B cell (primary cell): ENCODE measurements at regions not wholly inside any gene's neighbourhood (a gene's known extent, or its start where the extent isn't known, plus 50 kb on each side); places are given as distances from the start of the nearest gene placed in this dataset.

Experiments
- ATAC-seq: fragments of 200-7000 bp; cut with Tn5 transposase; one replicate; pipeline ENCODE4 v1.10.0; 2021; ENCODE audit warnings: low read depth, mild to moderate bottlenecking, moderate number of reproducible peaks, moderate library complexity
- CTCF ChIA-PET: fragments of 350-600 bp; sonication (Branson Sonifier 250); formaldehyde crosslinking; loops from one replicate; lab custom pipeline; 2021; ENCODE audit warnings: antibody characterized with exemption, inconsistent platforms; lab: Charles Lee
- POLR2A ChIA-PET: fragments of 350-600 bp; sonication (Branson Sonifier 250); formaldehyde crosslinking; loops from one replicate; lab custom pipeline; 2021; ENCODE audit warnings: antibody characterized with exemption; lab: Charles Lee
- DNase-seq: peaks from one replicate; pipeline ENCODE4 v3.0.0; 2013
- H2AFZ ChIP-seq: 2 replicates; pipeline ENCODE4 v1.6.1; 2012; ENCODE audit warnings: mild to moderate bottlenecking, low read depth, low read length; ENCODE audit not compliant: insufficient read depth, poor library complexity, severe bottlenecking
- H3K27ac ChIP-seq, 2 donors: 1 replicate in 1 of 2; 2 replicates in 1 of 2; pipeline ENCODE4 v1.5.1; 2012 to 2013; ENCODE audit warnings: low read length in 2 of 2, mild to moderate bottlenecking in 2 of 2, moderate library complexity in 1 of 2
- H3K27me3 ChIP-seq, 4 experiments: fragments of 200-600 bp in 1 of 4; sonication (generic) in 1 of 4; replicated peaks in 1 of 4; 1 replicate in 2 of 4; 2 replicates in 2 of 4; pipeline versions ENCODE4 v1.6.1 to v1.7.0; 2013 to 2016; ENCODE audit warnings: low read length in 3 of 4, mild to moderate bottlenecking in 2 of 4, mixed read lengths in 1 of 4, moderate library complexity in 1 of 4; ENCODE audit not compliant: insufficient read depth in 4 of 4, control insufficient read depth in 3 of 4; ENCODE audit errors: control extremely low read depth in 1 of 4
- H3K36me3 ChIP-seq, 2 experiments: replicated peaks in 1 of 2; 1 replicate in 1 of 2; 2 replicates in 1 of 2; pipeline versions ENCODE4 v1.6.1 to v1.7.1; 2013; ENCODE audit warnings: low read length in 1 of 2; ENCODE audit not compliant: insufficient read depth in 2 of 2, control insufficient read depth in 1 of 2; ENCODE audit errors: control extremely low read depth in 1 of 2, extremely low read depth in 1 of 2
- H3K4me1 ChIP-seq, 2 donors: fragments of 200-600 bp in 1 of 2; sonication (generic) in 1 of 2; 1 replicate in 1 of 2; 2 replicates in 1 of 2; pipeline versions ENCODE4 v1.5.1 to v1.6.1; 2013 to 2017; ENCODE audit warnings: low read length in 2 of 2; ENCODE audit not compliant: control insufficient read depth in 2 of 2, insufficient read depth in 2 of 2
- H3K4me2 ChIP-seq: replicated peaks from 2 replicates; pipeline ENCODE3; 2012; ENCODE audit warnings: mild to moderate bottlenecking, low read depth, low read length; ENCODE audit not compliant: poor library complexity, severe bottlenecking
- H3K4me3 ChIP-seq, 5 experiments: fragments of 200-600 bp in 1 of 5; sonication (generic) in 1 of 5; 1 replicate in 3 of 5; 2 replicates in 2 of 5; pipeline versions ENCODE4 v1.5.1 to v1.7.0; 2011 to 2016; ENCODE audit warnings: low read length in 4 of 5, mild to moderate bottlenecking in 4 of 5, low read depth in 2 of 5, control low read depth in 1 of 5, moderate library complexity in 1 of 5; ENCODE audit not compliant: insufficient read depth in 1 of 5; ENCODE audit errors: control extremely low read depth in 1 of 5, extremely low read depth in 1 of 5
- H3K79me2 ChIP-seq: fragments of 200-600 bp; sonication (generic); one replicate; pipeline ENCODE4 v1.6.0; 2016; ENCODE audit warnings: low read length; ENCODE audit not compliant: control insufficient read depth, insufficient read depth
- H3K9ac ChIP-seq: fragments of 200-600 bp; sonication (generic); 2 replicates; pipeline ENCODE4 v1.6.1; 2017; ENCODE audit warnings: mild to moderate bottlenecking, low read length, moderate library complexity
- H3K9me3 ChIP-seq, 3 donors: one replicate each; pipeline versions ENCODE4 v1.6.1 to v1.7.1; 2013; ENCODE audit warnings: low read length in 2 of 3; ENCODE audit not compliant: control insufficient read depth in 2 of 3, insufficient read depth in 1 of 3; ENCODE audit errors: control extremely low read depth in 1 of 3
- H4K20me1 ChIP-seq: 2 replicates; pipeline ENCODE4 v1.6.0; 2012; ENCODE audit warnings: mild to moderate bottlenecking, low read length; ENCODE audit not compliant: insufficient read depth, control insufficient read depth, poor library complexity, severe bottlenecking
- H3K27ac Mint-ChIP-seq: one replicate; pipeline ENCODE4 v1.8.0; 2021; ENCODE audit warnings: mixed read lengths
- H3K27me3 Mint-ChIP-seq: one replicate; pipeline ENCODE4 v1.8.0; 2021; ENCODE audit warnings: mixed read lengths
- H3K4me1 Mint-ChIP-seq: one replicate; pipeline ENCODE4 v1.8.0; 2021; ENCODE audit warnings: mixed read lengths
- H3K4me3 Mint-ChIP-seq: one replicate; pipeline ENCODE4 v1.8.0; 2021; ENCODE audit warnings: mixed read lengths
- H3K9me3 Mint-ChIP-seq: one replicate; pipeline ENCODE4 v1.8.0; 2022; ENCODE audit warnings: mixed read lengths; ENCODE audit not compliant: insufficient read depth
- CTCF ChIP-seq: fragments of 200-600 bp; IDR thresholded peaks from one replicate; pipeline ENCODE4 v1.8.0; 2022; ENCODE audit warnings: antibody characterized with exemption, mild to moderate bottlenecking
- EZH2 ChIP-seq: IDR thresholded peaks from 2 replicates; pipeline ENCODE4 v1.6.1; 2012; ENCODE audit warnings: borderline replicate concordance, low read depth, mild to moderate bottlenecking, moderate library complexity, low read length; ENCODE audit not compliant: insufficient read depth, poor library complexity, severe bottlenecking
- WGBS: methylation state at CpG from one replicate; pipeline ENCODE4 v1.1.5; 2013; ENCODE audit warnings: missing lambda C conversion rate; ENCODE audit not compliant: insufficient coverage; 5-methylcytosine and 5-hydroxymethylcytosine counted together
- intact Hi-C: fragments of 100-400 bp; cut with micrococcal nuclease; formaldehyde crosslinking; loops from one replicate; pipeline ENCODE4 v1.10.0; 2022

GRCh38 chr3:69494185-69494584 is 108.3 kb upstream of the FRMD4B start:
- Histone ChIP-seq H3K79me2 (no peaks in the 10 kb centered on the region), H3K27me3 (no peaks in the 10 kb centered on the region), H3K36me3 (no peaks in the 10 kb centered on the region), H3K4me2 (no peak overlapping the region), H3K4me3 (no peak overlapping the region), H3K4me1 (no peaks in the 10 kb centered on the region), H4K20me1 (no peaks in the 10 kb centered on the region), H3K9ac (no peak overlapping the region), H3K27ac (no peak overlapping the region), H3K9me3 (peaks cover 0 to 4% (median 0%) of the 10 kb centered on the region in 3 donors), H2AFZ (no peak overlapping the region)
- DNase-seq: no peak
- no peak for ATAC-seq
- Mint-ChIP-seq H3K27ac (no peak overlapping the region), H3K9me3 (no peaks in the 10 kb centered on the region), H3K4me1 (no peaks in the 10 kb centered on the region), H3K4me3 (no peak overlapping the region), H3K27me3 (peaks cover 1% of the 10 kb centered on the region)
- POLR2A ChIA-PET: no interaction called here
- CTCF ChIA-PET: no interaction called here
- intact Hi-C loops: no loop called here
- 72% methylated on average over 2 of the region's 3 CpGs for WGBS
- TF ChIP-seq EZH2: no peak
- no peak for TF ChIP-seq CTCF

- no peaks in the 10 kb centered on the region for H3K27me3 Mint-ChIP-seq
- H3K4me3 Mint-ChIP-seq: no peak overlapping the region
- H3K27ac ChIP-seq: no peak overlapping the region
- ATAC-seq: no peak
- ChIA-PET CTCF (no interaction called here), POLR2A (no interaction called here)
- no peaks in the 10 kb centered on the region for H3K79me2 ChIP-seq
- no peak overlapping the region for H3K4me2 ChIP-seq
- H3K4me3 ChIP-seq: no peak overlapping the region
- no peaks in the 10 kb centered on the region for H3K27me3 ChIP-seq
- no peak overlapping the region for H2AFZ ChIP-seq
- H3K4me1 ChIP-seq: no peaks in the 10 kb centered on the region
- H3K9me3 Mint-ChIP-seq: no peaks in the 10 kb centered on the region
- H4K20me1 ChIP-seq: no peaks in the 10 kb centered on the region
- no peak for TF ChIP-seq EZH2
- no peak for TF ChIP-seq CTCF
- H3K36me3 ChIP-seq: no peaks in the 10 kb centered on the region
- WGBS: no CpG with 5 or more reads among the region's 3 CpGs
- H3K27ac Mint-ChIP-seq: no peak overlapping the region
- DNase-seq: no peak
- H3K9me3 ChIP-seq: peaks cover 0 to 4% (median 0%) of the 10 kb centered on the region in 3 donors
- no peaks in the 10 kb centered on the region for H3K4me1 Mint-ChIP-seq
- H3K9ac ChIP-seq: no peak overlapping the region
- intact Hi-C loops: no loop called here
These were observed 107.3 kb upstream of the FRMD4B start for GRCh38 chr3:69493157-69493556.
